ENCODE measurements at regions not wholly inside any gene's neighbourhood (a gene's known extent, or its start where the extent isn't known, plus 50 kb on each side); places are given as distances from the start of the nearest gene placed in this dataset.
"Not testable (repeated sequence)": the region's sequence is repeated elsewhere in the genome, so short reads cannot be mapped to it uniquely, and the experiment has no call there.

GRCh38 chr1:172717722-172718465 is 59.0 kb downstream of the FASLG start:
- no peak for DNase-seq

DNA sequence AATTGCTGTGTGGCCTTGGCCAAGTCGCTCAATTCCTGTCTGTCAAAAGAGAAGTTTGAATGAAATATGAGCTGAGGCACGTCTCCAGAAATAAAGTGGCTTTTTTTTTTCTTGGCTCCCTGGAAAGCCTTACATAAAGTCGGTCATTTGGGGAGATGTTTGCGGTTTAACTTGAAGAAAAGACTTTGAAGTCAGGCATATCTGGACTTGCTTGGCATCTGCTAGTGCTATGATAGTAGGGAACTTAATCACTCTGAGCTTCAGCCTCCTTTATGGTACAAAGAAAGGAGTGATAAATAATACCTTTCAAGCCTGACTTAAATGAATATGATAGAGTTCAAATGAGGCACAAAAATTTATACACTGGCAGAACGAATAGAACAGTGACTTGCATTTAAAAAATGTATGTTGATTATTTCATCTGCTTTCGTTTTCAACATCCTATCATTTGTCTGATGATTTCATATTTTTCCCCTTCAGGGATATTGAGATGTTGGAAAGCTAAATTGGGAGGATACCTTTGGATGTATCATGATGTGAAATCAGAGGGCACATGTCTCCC is 60.2 kb downstream of the FASLG start:
- DNase-seq = no peak

DNA sequence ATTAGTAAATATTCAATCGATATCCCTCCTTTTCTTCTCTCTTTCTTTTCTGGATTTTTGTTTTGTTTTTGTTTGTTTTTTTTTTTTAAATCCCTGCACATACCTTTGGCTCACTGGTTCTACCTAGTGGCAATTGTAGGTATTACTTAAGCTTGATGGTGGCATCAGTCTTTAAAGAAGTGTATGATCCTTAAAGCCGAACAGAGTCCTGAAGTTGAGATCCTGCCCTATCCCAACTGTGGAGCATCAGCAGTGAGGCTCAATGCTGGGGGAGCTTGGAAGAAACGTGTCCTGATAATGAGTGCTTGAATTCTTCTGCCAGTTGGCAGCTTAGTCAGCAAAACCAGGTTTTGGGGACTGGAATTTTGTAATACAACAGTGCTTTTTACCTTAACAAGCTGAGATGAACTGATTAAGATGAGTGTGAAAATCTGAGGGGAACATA is 60.8 kb downstream of the FASLG start:
- peak; percentile 2 to 21 for DNase-seq

DNA sequence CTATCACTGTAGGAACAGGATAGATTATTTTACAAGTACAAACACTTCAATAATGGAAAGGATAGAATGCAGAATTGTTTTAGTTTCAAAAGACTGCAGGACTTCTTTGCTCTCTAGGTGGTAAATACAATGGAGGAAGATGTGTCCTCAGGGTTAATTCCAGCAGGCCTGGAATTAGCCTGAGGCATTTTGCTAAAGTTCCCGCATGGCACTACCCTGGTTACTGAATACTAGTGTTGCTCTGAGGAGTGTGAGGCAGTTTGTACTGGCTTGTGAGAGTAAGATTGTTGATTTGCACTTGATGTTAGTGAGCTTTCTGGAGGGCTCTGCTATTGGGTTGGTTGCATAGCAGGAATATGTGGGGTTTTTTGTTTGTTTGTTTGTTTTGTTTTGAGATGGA is 61.4 kb downstream of the FASLG start:
- no peak for DNase-seq

- DNase-seq = no peak
Measured at GRCh38 chr1:172723251-172723650, 64.3 kb downstream of the FASLG start.

DNA sequence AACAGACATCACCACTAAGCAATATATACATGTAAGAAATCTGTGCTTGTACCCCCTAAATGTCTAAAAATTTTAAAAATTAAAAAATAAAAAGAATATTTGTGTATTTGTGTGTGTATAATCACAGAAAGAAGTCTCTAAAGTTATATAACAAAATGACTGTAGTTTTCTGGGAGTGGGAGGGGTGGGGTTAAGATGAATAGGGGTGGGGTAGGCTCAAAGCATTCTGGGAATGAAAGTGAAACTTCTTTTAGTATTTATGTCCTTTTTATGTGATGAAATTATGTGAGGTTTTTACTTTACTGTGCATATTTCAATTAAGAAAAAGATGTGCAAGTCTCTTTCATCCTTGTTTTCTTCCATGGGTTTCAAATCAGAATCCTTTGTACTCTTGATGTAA is 65.3 kb downstream of the FASLG start:
- DNase-seq = no peak

- no peak for DNase-seq
Measured at GRCh38 chr1:172724765-172725613, 66.1 kb downstream of the FASLG start.

GRCh38 chr1:172726740-172727139 is 67.8 kb downstream of the FASLG start:
- DNase-seq = no peak

DNA sequence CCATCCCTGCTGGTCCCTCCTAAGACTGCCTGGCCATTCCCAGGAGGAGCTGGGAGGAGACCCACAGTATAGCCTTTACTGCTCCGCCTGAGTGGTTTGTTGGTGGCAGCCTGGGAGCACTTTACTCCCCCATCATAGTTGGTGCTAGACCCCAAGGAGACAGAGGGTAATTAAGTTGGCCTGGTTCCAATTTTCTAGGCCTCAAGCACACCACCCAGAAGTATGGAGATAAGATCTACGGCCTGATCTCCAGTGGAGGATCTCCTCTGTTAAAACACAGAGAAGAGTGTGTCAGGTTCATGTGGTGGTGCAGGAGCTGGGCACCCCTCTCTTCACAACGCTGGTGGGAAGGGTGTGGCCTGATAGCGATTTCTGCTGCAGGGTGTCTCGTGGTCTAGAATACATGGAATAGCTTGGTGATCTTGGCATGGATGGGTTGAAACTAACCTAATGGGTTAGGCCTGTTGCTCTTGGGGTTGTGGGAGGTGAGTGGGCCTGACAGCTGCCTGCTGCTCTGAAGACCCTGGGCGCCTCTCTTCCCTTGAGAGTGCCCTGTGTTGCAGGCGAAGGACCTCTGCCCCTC is 68.5 kb downstream of the FASLG start:
- DNase-seq = no peak

- peak in 1 of 2 experiments; percentile 54 for DNase-seq
Measured at GRCh38 chr1:172727956-172728603, 69.2 kb downstream of the FASLG start.

- not testable (repeated sequence) for DNase-seq
Measured at GRCh38 chr1:172728705-172729104, 69.8 kb downstream of the FASLG start.

DNA sequence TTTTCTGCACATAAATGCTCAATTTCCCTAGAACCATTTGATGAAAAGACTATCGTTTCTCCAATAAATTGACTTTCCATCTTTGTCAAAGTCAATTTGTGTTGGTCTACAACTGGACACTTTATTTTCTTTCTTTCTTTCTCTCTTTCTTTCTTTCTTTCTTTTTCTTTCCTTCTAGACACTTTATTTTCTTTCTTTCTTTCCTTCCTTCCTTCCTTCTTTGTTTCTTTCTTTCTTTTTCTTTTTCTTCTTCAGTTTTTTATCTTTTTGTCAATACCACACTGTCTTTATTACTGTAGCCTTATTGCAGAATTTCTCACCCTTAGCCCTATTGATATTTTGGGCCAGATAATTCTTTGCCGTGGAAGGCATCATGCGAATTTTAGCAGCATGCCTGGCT is 73.5 kb downstream of the FASLG start:
- no peak for DNase-seq

GRCh38 chr1:172733815-172734214 is 74.9 kb downstream of the FASLG start:
- DNase-seq = no peak

- DNase-seq = no peak
Measured at GRCh38 chr1:172738389-172738788, 79.5 kb downstream of the FASLG start.

DNA sequence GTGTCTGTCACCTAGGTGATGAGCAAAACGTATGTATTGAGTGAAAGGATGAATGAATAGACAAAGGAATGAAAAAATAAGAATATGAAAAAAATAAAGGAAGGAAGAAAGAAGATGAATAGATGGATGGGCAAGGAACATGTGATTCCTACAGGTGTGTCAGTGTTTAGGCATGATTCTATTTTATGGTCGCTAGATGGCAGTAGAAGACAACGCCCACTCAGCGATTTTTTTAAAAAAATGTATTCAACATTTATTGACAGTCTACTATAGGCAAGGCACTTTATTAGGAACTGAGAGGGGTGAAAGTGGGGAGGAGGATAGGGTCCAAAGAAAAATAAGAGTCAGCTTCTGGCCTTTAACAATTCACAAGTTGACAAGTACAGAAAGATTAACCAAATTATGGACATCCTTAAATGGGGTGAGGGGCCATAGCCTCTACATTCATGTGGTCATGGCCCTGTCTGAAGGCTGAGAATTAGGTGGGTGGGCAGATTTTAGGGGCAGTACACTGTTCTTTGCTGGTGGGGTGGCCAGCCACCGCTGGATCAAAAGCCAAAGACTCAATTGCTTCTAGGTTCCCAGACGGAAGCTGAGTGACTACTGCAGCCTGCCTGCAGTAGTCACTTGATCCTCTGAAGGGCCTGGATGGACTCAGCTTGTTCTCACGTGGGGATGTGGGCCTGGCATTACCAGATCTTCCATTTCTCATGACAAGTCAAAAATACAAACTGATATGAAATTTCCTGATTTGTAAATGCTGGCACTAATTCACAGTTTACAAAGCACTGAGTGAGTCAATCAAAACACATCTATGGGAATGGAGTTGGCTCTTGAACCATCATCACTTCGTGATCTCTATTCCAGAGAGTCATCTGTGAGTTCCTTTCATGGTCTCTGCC is 83.9 kb downstream of the FASLG start:
- peak in 1 of 2 experiments; percentile 29 for DNase-seq

DNA sequence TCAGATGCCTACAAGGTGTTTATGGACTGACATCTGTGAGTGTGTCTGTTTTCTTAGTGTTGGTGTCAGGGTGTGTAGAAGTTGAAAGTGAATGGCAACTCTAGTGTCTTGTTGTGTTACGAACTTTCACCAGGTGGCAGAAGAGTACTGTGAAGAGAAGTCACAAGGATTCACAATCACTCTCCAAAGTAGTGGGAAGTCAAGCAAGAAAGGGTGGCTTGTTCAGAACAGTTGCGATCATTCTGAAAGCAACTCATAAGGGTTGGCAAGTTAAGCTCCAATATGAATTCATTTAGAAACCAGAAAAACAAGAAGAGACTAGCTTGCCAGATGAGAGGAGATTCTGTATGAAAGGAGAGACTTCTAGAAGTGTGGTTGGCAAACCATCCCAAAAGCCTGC is 86.1 kb downstream of the FASLG start:
- peak in 1 of 2 experiments; percentile 59 for DNase-seq

- DNase-seq = no peak
Measured at GRCh38 chr1:172746091-172746949, 87.4 kb downstream of the FASLG start.

- no peak for DNase-seq
Measured at GRCh38 chr1:172748201-172748600, 89.3 kb downstream of the FASLG start.

GRCh38 chr1:172751683-172752082 is 92.8 kb downstream of the FASLG start:
- DNase-seq = no peak

DNA sequence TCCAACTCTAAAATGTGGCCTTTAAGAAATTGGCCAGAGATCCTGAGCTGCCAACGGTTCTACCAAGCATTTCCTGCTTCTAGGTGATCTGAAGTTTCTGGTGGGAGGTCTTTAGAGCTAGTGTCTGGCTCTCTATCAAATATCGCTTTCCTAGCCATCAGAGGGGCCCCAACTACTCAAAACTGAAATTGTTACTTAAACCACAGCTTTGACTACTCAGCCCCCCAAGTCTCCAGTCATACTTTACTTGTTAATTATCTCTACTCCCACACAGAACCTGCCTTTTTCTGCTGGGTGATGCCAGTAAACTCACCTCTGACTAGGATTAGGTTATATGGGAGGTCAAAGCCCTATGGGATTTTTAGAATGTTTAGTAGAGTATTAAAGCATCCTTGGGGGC is 95.1 kb downstream of the FASLG start:
- DNase-seq = no peak

- DNase-seq = no peak
Measured at GRCh38 chr1:172754609-172755008, 95.7 kb downstream of the FASLG start.
